HuH-7 (cell line): ENCODE measurements at regions not wholly inside any gene's neighbourhood (a gene's known extent, or its start where the extent isn't known, plus 50 kb on each side); places are given as distances from the start of the nearest gene placed in this dataset.

ENCODE experiments used
- DNase-seq: peaks from one replicate; pipeline ENCODE4 v3.0.0; 2011; ENCODE audit warnings: low spot score

GRCh38 chr19:27774337-27774736 lies 1438.6 kb downstream of the UQCRFS1 start:
- no peak for DNase-seq

GRCh38 chr19:27773318-27774094 lies 1439.4 kb downstream of the UQCRFS1 start:
- DNase-seq = no peak

DNA sequence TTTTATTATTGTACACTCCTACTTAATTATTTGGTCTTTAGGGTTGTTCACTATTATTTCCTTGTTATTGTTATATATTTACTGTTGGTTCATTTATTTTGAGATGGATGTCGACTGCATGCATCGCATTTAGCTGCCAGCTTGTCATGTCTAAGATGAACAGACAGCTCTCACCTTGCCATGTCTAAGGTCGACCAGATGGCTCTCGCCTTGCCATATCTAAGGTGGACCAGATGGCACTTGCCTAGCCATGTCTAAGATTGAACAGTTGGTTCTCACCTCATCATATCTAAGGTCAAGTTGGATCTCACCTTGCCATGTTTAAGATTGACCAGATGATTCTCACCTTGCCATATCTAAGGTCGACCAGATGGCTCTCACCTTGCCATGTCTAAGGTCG lies 1440.9 kb downstream of the UQCRFS1 start:
- DNase-seq = no peak

GRCh38 chr19:27770095-27770494 lies 1442.9 kb downstream of the UQCRFS1 start:
- DNase-seq = no peak

DNA sequence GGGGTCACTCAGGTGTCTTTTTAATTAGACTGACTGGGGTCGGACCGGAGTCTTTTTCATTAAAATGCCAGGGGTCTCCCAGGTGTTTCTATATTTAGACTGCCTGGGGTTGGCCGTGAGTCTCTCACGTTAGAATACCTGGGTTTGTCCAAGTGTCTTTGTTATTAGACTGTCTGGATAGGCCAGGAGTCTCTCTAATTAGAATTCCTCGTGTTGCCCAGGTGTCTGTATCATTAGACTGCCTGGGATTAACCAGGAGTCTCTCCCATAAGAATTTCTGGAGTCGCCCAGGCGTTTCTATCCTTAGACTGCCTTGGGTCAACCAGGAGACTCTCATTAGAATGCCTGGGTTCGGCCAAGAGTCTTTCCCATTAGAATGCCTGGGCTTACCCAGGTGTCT lies 1445.7 kb downstream of the UQCRFS1 start:
- DNase-seq = no peak

DNA sequence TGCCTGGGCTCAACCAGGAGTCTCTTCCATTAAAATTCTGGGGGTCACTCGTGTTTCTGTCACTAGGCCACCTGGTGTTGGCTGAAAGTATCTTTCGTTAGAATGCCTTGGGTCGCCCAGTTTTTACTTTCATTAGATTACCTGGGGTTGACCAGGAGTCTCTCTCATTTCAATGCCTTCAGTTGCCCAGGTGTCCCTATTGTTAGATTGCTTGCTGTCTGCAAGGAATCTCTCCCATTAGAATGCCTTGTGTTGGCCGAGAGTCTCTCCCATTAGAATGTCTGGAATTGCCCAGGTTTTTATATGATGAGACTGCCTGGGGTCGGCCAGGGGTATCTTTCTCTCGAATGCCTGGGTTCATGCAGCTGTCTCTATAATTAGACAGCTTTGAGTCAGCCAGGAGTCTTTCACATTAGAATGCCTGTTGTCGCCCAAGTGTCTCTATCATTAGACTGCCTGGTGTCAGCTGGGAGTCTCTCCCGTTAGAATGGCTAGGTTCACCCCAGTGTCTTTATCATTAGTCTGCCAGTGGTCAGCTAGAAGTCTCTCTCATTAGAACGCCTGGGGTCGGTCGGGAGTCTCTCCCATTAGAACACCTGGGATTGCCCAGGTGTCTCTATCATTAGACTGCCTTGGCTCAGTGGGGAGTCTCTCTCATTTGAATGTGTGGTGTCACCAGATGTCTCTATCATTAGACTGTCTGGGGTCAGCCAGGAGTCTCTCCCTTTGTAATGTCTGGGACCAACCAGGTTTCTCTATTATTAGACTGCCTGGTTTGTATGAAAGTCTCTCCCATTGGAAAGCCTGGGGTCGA lies 1446.8 kb downstream of the UQCRFS1 start:
- no peak for DNase-seq

GRCh38 chr19:27765397-27765796 lies 1447.6 kb downstream of the UQCRFS1 start:
- no peak for DNase-seq

DNA sequence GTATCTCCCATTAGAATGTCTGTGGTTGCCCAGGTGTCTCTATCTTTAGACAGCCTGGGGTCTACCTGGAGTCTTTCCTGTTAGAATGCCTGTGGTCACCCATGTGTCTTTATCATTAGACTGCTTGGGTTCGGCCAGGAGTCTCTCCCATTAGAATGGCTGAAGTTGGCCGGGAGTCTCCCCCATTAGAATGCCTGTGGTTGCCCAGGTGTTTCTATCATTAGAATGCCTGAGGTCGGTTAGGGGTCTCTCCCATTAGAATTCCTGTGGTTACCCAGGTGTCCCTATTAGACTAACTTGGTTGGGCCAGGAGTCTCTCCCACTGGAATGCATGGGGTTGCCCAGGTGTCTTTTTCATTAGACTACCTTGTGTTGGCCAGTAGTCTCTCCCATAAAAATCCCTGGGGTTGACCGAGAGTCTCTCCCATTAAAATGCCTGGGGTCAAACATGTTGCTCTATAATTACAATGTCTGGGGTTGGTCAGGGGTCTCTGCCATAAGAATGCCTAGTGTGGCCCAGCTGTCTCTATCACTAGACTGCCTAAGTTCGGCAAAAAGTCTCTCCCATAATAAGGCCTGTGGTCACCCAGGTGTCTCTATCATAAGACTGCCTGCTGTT lies 1448.7 kb downstream of the UQCRFS1 start:
- DNase-seq = no peak

DNA sequence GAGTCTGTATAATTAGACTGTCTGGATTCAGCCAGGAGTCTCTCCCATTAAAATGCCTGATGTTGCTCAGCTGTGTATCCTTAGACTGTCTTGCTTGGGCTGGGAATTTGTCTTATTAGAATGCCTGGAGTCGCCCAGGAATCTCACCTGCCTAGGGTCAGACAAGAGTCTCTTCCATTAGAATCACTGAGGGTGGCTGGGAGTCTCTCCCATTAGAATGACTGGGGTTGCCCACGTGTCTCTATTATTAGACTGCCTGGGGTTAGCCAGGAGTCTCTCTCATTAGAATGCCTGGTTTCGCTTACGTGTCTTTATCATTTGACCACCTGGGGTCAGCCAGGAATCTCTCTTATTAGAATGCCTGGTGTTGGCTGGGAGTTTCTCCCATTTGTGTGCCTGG lies 1450.0 kb downstream of the UQCRFS1 start:
- no peak for DNase-seq

- no peak for DNase-seq
These were observed 1453.1 kb downstream of the UQCRFS1 start for GRCh38 chr19:27759896-27760295.

DNA sequence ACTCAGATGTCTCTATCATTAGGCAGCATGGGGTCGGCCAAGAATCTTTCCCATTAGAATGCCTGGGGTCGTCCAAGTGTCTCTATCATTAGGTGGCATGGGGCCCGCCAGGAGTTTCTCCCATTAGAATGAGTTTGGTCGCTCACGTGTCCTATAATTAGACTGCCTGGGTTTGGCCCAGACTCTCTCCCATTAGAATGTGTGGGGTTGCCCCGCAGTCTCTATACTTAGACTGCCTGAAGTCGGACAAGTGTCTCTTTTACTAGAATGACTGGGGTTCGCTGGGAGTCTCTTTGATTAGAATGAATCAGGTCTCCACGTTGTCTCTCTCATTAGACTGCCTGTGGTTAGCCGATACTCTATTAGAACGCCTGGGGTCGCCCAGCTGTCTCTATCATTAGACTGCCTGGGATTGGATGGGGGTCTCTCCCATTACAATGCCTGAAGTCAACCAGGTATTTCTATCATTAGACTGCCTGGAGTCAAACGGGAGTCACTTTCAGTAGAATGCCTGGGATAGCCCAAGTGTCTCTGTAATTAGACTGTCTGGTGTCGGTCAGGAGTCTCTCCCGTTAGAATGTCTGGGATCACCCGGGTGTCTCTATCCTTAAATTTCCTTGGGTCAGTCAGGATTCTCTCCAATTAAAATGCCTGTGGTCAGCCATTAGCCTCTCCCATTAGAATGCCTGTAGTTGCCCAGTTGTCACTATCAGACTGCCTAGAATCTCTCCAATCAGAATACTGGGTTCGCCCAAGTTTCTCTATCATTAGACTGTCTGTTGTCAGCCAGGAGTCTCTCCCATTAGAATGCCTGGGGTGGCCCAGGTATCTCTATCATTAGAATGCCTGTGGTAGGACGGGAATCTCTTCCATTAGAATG lies 1454.1 kb downstream of the UQCRFS1 start:
- DNase-seq = no peak

DNA sequence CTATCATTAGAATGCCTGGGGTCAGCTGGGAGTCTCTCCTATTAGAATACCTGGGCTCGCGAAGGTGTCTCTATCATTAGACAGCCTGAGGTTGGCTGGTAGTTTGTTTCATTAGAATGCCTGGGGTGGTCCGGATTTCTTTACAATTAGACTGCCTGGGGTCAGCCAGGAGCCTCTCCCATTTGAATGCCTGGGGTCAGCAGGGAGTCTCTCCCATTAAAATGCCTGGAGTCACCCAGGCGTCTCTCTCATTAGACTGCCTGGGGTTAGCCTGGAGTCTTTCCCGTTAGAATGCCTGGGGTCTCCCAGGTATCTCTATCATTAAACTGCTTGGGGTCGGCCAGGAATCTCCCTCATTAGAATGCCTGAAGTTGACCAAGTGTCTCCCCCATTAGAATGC lies 1458.3 kb downstream of the UQCRFS1 start:
- no peak for DNase-seq

DNA sequence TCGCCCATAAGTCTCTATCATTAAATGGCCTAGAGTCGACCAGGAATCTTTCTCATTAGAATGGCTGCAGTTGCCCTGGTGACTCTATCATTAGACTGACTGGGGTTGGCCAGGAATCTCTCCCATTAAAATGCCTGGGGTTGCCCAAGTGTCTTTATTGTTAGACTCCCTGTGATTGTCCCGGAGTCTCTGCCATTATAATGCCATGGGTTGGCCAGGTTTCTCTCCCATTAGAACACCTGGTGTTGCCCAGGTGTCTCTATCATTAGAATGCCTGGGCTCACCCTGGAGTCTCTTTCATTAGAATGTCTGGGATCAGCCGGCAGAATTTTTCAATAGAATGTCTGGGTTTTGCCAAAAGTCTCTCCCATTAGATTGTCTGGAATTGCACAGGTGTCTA lies 1459.3 kb downstream of the UQCRFS1 start:
- no peak for DNase-seq

GRCh38 chr19:27752530-27753184 lies 1460.3 kb downstream of the UQCRFS1 start:
- no peak for DNase-seq

DNA sequence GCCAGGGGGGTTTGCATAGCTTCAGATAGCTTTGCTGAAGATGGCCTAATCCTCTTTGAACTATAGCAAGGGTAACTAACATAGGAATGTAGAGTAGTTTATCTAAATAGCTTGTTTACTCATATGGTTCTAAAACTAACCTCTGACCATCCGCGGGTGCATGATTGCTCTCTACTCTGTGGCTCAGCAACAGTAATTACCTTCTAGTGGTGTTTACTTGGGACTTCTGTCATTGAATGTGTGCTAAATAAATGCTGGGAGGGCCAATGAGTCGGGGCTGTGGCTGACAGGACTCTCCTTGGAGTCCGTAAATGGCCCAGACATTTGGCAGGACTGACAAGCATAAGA lies 1461.9 kb downstream of the UQCRFS1 start:
- no peak for DNase-seq

- DNase-seq = no peak
These were observed 1462.4 kb downstream of the UQCRFS1 start for GRCh38 chr19:27750391-27751043.

DNA sequence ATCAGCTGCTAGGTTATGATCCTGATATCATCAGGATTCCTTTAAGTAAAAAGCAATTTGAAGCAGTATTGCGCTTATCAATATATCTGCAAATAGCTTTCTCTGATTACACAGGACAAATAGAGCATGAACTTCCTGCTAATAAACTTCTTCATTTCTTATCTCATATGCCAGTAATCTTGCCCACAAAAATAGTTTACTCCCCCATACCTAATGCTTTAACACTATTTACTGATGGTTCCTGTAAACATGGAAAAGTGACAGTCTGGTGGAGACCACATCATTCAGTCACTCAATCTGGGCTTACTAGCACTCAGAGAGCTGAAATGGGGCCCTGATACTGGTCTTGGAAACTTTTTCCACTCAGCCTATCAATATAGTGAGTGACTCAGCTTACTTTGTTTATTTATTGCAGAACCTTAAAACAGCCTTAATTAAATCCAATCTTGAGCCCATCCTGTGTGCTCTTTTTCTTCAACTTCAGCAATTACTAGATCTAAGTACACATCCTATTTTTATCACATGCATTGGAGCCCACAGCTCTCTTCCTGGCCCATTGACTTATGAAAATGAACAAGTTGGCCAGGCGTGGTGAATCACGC lies 1464.3 kb downstream of the UQCRFS1 start:
- DNase-seq = no peak

GRCh38 chr19:27746691-27747380 lies 1466.1 kb downstream of the UQCRFS1 start:
- peak; percentile 26 for DNase-seq

GRCh38 chr19:27745978-27746542 lies 1466.9 kb downstream of the UQCRFS1 start:
- no peak for DNase-seq
